Neuronal stem cell (in vitro differentiated cells): ENCODE measurements at regions not wholly inside any gene's neighbourhood (a gene's known extent, or its start where the extent isn't known, plus 50 kb on each side); places are given as distances from the start of the nearest gene placed in this dataset.

Experiments used
- DNase-seq: peaks from one replicate; pipeline ENCODE4 v3.0.0-alpha.2; 2013; ENCODE audit warnings: low spot score
- H2AFZ ChIP-seq: one replicate; pipeline ENCODE4 v1.6.1; 2013; ENCODE audit warnings: mild to moderate bottlenecking, low read length, inconsistent platforms
- H2AK5ac ChIP-seq: 2 replicates; pipeline ENCODE4 v1.6.1; 2013; ENCODE audit warnings: low read depth, mild to moderate bottlenecking, inconsistent platforms, low read length, moderate library complexity, mixed read lengths
- H2BK120ac ChIP-seq: 2 replicates; pipeline ENCODE4 v1.6.1; 2013; ENCODE audit warnings: low read depth, mild to moderate bottlenecking, inconsistent platforms, low read length, moderate library complexity, mixed read lengths
- H2BK12ac ChIP-seq: one replicate; pipeline ENCODE4 v1.6.1; 2013; ENCODE audit warnings: low read length, inconsistent platforms
- H2BK15ac ChIP-seq: 2 replicates; pipeline ENCODE4 v1.6.1; 2013; ENCODE audit warnings: mild to moderate bottlenecking, low read length, inconsistent platforms, mixed read lengths
- H2BK5ac ChIP-seq: one replicate; pipeline ENCODE4 v1.6.1; 2013; ENCODE audit warnings: inconsistent platforms, mild to moderate bottlenecking, low read length, moderate library complexity
- H3K14ac ChIP-seq: one replicate; pipeline ENCODE4 v1.6.1; 2013; ENCODE audit warnings: low read length, inconsistent platforms
- H3K18ac ChIP-seq: 2 replicates; pipeline ENCODE4 v1.6.1; 2013; ENCODE audit warnings: low read length, inconsistent platforms
- H3K23ac ChIP-seq: 2 replicates; pipeline ENCODE4 v1.6.1; 2013; ENCODE audit warnings: low read depth, mild to moderate bottlenecking, mixed read lengths, low read length, inconsistent platforms; ENCODE audit not compliant: poor library complexity
- H3K27ac ChIP-seq: replicated peaks from 3 replicates; pipeline ENCODE4 v1.5.1; 2013; ENCODE audit warnings: low read length, inconsistent platforms
- H3K27me3 ChIP-seq, 3 experiments: 2 replicates each; pipeline ENCODE4 v1.6.1; 2013; ENCODE audit warnings: low read length in 3 of 3, mild to moderate bottlenecking in 2 of 3, inconsistent platforms in 1 of 3, low read depth in 1 of 3, mixed read lengths in 1 of 3, moderate library complexity in 1 of 3; ENCODE audit not compliant: control insufficient read depth in 3 of 3, insufficient read depth in 3 of 3
- H3K36me3 ChIP-seq, 2 donors: replicated peaks in 1 of 2; 2 replicates each; pipeline ENCODE4 v1.6.1; 2013; ENCODE audit warnings: low read length in 2 of 2; ENCODE audit not compliant: control insufficient read depth in 2 of 2, insufficient read depth in 2 of 2
- H3K4ac ChIP-seq: 2 replicates; pipeline ENCODE4 v1.6.1; 2013; ENCODE audit warnings: inconsistent platforms, mild to moderate bottlenecking, low read length, moderate library complexity
- H3K4me1 ChIP-seq, 2 donors: 1 replicate in 1 of 2; 2 replicates in 1 of 2; pipeline ENCODE4 v1.6.1; 2013; ENCODE audit warnings: low read length in 2 of 2, low read depth in 1 of 2; ENCODE audit not compliant: control insufficient read depth in 2 of 2, insufficient read depth in 1 of 2
- H3K4me2 ChIP-seq: one replicate; pipeline ENCODE4 v1.6.1; 2013; ENCODE audit warnings: mild to moderate bottlenecking, low read length, inconsistent platforms; ENCODE audit not compliant: insufficient read depth, poor library complexity, severe bottlenecking
- H3K4me3 ChIP-seq, 2 donors: 2 replicates each; pipeline ENCODE4 v1.5.1; 2013; ENCODE audit warnings: low read length in 2 of 2, mild to moderate bottlenecking in 2 of 2, inconsistent platforms in 1 of 2, moderate library complexity in 1 of 2
- H3K79me1 ChIP-seq: one replicate; pipeline ENCODE4 v1.6.1; 2013; ENCODE audit warnings: low read depth, mild to moderate bottlenecking, inconsistent platforms, low read length, moderate library complexity
- H3K9ac ChIP-seq: one replicate; pipeline ENCODE4 v1.6.1; 2013; ENCODE audit warnings: mild to moderate bottlenecking, low read depth, low read length, inconsistent platforms; ENCODE audit not compliant: poor library complexity
- H3K9me3 ChIP-seq, 2 donors: replicated peaks in 1 of 2; 2 replicates each; pipeline versions ENCODE3 to v1.6.1; 2013; ENCODE audit warnings: low read length in 2 of 2, mild to moderate bottlenecking in 2 of 2, inconsistent platforms in 1 of 2, low read depth in 1 of 2, mixed read lengths in 1 of 2, moderate library complexity in 1 of 2; ENCODE audit not compliant: control insufficient read depth in 2 of 2, insufficient read depth in 1 of 2
- H4K8ac ChIP-seq: one replicate; pipeline ENCODE4 v1.6.1; 2013; ENCODE audit warnings: low read depth, mild to moderate bottlenecking, inconsistent platforms, low read length, moderate library complexity
- H4K91ac ChIP-seq: one replicate; pipeline ENCODE4 v1.6.1; 2013; ENCODE audit warnings: low read length, low read depth, mild to moderate bottlenecking, inconsistent platforms; ENCODE audit not compliant: poor library complexity
- WGBS, 2 donors: extraction: QIAGEN DNeasy Blood & Tissue Kit; methylation state at CpG; one replicate each; pipeline ENCODE4 v1.1.7; 2013; ENCODE audit warnings: missing lambda C conversion rate in 2 of 2, mixed read lengths in 1 of 2; ENCODE audit not compliant: insufficient read length in 2 of 2, insufficient replicate concordance in 1 of 2; ENCODE audit errors: extremely low coverage in 2 of 2; 5-methylcytosine and 5-hydroxymethylcytosine counted together

DNA sequence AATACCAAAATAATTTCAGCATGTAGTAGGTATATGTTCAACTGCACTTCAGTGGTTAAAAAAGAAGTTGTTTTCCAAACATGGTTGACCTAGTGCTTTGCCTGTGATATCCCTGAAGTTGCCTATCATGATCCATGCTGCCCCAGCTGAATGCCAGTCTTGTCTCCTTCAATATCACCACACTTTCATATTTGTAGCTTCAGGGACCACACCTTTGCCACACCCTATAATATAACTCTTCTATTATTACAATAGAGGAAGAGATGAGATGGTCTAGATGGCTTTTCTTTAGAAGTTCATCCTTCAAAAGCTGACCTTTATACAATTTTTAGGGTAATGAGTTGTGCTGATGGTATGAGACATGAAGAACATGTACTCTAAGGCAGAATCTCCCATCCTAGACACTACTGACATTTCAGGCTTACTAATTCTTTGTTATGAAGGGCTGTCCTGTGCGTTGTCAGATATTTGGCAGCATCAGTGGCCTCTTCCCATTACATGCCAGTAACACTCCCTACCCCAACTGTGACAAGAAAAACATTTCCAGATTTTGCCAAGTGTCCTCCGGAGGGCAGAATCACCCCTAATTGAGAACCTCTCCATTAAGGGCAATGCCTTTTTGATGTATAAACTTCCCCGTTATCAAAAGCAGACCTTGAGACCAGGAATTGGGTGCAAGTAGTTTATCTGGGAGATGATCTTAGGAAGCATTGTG lies 76.2 kb upstream of the PLCL2 start:
- no CpG with 5 or more reads among the region's 3 CpGs for WGBS, 2 donors
- no peak overlapping the region for H3K9ac ChIP-seq
- no peak overlapping the region for H3K14ac ChIP-seq
- H3K4me2 ChIP-seq = no peak overlapping the region
- no peak overlapping the region for H2BK5ac ChIP-seq
- no peak overlapping the region for H3K23ac ChIP-seq
- no peak overlapping the region for H3K4me3 ChIP-seq
- no peak overlapping the region for H2BK15ac ChIP-seq
- no peak overlapping the region for H2BK12ac ChIP-seq
- H4K91ac ChIP-seq = no peak overlapping the region
- no peak overlapping the region for H4K8ac ChIP-seq
- no peak overlapping the region for H2BK120ac ChIP-seq
- no peak overlapping the region for H3K4ac ChIP-seq
- no peaks in the 10 kb centered on the region for H3K36me3 ChIP-seq
- H3K18ac ChIP-seq = no peak overlapping the region
- H3K9me3 ChIP-seq = peaks cover 0 to 2% of the 10 kb centered on the region in 2 donors
- H3K79me1 ChIP-seq = no peaks in the 10 kb centered on the region
- no peak for DNase-seq
- no peak overlapping the region for H3K27ac ChIP-seq
- H3K4me1 ChIP-seq = no peaks in the 10 kb centered on the region
- H2AFZ ChIP-seq = no peak overlapping the region
- no peak overlapping the region for H2AK5ac ChIP-seq
- H3K27me3 ChIP-seq = peaks cover 0 to 1% (median 0%) of the 10 kb centered on the region in 3 experiments

DNA sequence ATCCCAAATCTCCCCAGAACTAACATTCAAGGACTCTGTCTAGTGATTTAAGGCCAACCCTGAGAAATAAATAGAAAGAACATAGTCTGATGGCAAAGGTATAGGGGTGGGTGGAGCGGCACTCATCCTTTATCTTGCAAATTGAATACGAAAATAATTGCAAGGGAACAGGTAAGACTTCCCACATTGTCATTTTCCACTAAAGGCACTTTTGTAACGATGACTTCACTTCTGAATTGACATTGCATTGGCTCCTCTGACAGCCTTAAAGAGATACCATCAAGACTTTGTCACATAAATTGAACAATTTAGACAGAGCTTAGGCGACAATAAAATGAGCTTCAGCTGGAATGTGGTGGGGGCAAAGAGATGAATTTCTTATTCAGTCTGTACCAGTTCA lies 75.3 kb upstream of the PLCL2 start:
- Histone ChIP-seq H3K79me1 (no peaks in the 10 kb centered on the region), H3K27ac (no peak overlapping the region), H2AK5ac (no peak overlapping the region), H3K23ac (no peak overlapping the region), H3K4me1 (no peaks in the 10 kb centered on the region), H3K4me2 (no peak overlapping the region), H2BK15ac (no peak overlapping the region), H3K9ac (no peak overlapping the region), H2BK5ac (no peak overlapping the region), H3K14ac (no peak overlapping the region), H3K4me3 (no peak overlapping the region), H2AFZ (no peak overlapping the region), H3K27me3 (peaks cover 0 to 1% (median 0%) of the 10 kb centered on the region in 3 experiments), H3K18ac (no peak overlapping the region), H3K36me3 (no peaks in the 10 kb centered on the region), H2BK120ac (no peak overlapping the region), H3K4ac (no peak overlapping the region), H4K8ac (no peak overlapping the region), H3K9me3 (peaks cover 0 to 2% of the 10 kb centered on the region in 2 donors), H4K91ac (no peak overlapping the region), H2BK12ac (no peak overlapping the region)
- no peak for DNase-seq
- WGBS, 2 donors = no CpG with 5 or more reads among the region's 4 CpGs

- Histone ChIP-seq H3K4ac (no peak overlapping the region), H2AFZ (no peak overlapping the region), H4K8ac (no peak overlapping the region), H3K9me3 (peaks cover 0 to 2% of the 10 kb centered on the region in 2 donors), H2BK12ac (no peak overlapping the region), H3K36me3 (no peaks in the 10 kb centered on the region), H3K9ac (no peak overlapping the region), H3K18ac (no peak overlapping the region), H2BK15ac (no peak overlapping the region), H3K27me3 (peaks cover 0 to 1% (median 0%) of the 10 kb centered on the region in 3 experiments), H2AK5ac (no peak overlapping the region), H3K4me2 (no peak overlapping the region), H3K4me1 (no peaks in the 10 kb centered on the region), H3K79me1 (no peaks in the 10 kb centered on the region), H4K91ac (no peak overlapping the region), H3K23ac (no peak overlapping the region), H2BK5ac (no peak overlapping the region), H3K27ac (no peak overlapping the region), H3K4me3 (no peak overlapping the region), H3K14ac (no peak overlapping the region), H2BK120ac (no peak overlapping the region)
- DNase-seq = no peak
- no CpG with 5 or more reads among the region's 2 CpGs for WGBS, 2 donors
Observed at GRCh38 chr3:16809993-16810392, 74.8 kb upstream of the PLCL2 start.

GRCh38 chr3:16810593-16811367 lies 74.0 kb upstream of the PLCL2 start:
- no peak overlapping the region for H3K23ac ChIP-seq
- H2BK15ac ChIP-seq = no peak overlapping the region
- H3K4me3 ChIP-seq = no peak overlapping the region
- H3K27me3 ChIP-seq = peaks cover 0 to 1% (median 0%) of the 10 kb centered on the region in 3 experiments
- no peak overlapping the region for H3K4me2 ChIP-seq
- peaks cover 0 to 2% of the 10 kb centered on the region in 2 donors for H3K9me3 ChIP-seq
- H4K8ac ChIP-seq = no peak overlapping the region
- H4K91ac ChIP-seq = no peak overlapping the region
- H3K4me1 ChIP-seq = no peaks in the 10 kb centered on the region
- H3K9ac ChIP-seq = no peak overlapping the region
- no peak overlapping the region for H2BK12ac ChIP-seq
- no peaks in the 10 kb centered on the region for H3K79me1 ChIP-seq
- H3K14ac ChIP-seq = no peak overlapping the region
- no CpG with 5 or more reads among the region's 7 CpGs for WGBS, 2 donors
- no peak overlapping the region for H2BK120ac ChIP-seq
- H3K27ac ChIP-seq = no peak overlapping the region
- no peak overlapping the region for H2AFZ ChIP-seq
- no peak for DNase-seq
- H3K4ac ChIP-seq = no peak overlapping the region
- no peak overlapping the region for H2BK5ac ChIP-seq
- no peaks in the 10 kb centered on the region for H3K36me3 ChIP-seq
- H2AK5ac ChIP-seq = no peak overlapping the region
- peak overlapping the region; percentile 27 for H3K18ac ChIP-seq
